MG63 (cell line): ENCODE measurements at regions not wholly inside any gene's neighbourhood (a gene's known extent, or its start where the extent isn't known, plus 50 kb on each side); places are given as distances from the start of the nearest gene placed in this dataset.

Experiments
- DNase-seq: peaks from one replicate; pipeline ENCODE4 v3.0.0-alpha.2; 2020
- H3K27me3 ChIP-seq: fragments of 250-450 bp; sonication (Bioruptor Pico); 2 replicates; pipeline ENCODE4 v1.5.1; 2020; ENCODE audit warnings: mild to moderate bottlenecking, moderate library complexity
- H3K36me3 ChIP-seq: fragments of 250-450 bp; sonication (Bioruptor Pico); 2 replicates; pipeline ENCODE4 v1.5.1; 2020; ENCODE audit warnings: mild to moderate bottlenecking, moderate library complexity
- H3K4me3 ChIP-seq: fragments of 250-450 bp; sonication (Bioruptor Pico); 2 replicates; pipeline ENCODE4 v1.5.1; 2020; ENCODE audit warnings: mild to moderate bottlenecking, moderate library complexity
- H3K9me3 ChIP-seq: fragments of 250-450 bp; sonication (Bioruptor Pico); 2 replicates; pipeline ENCODE4 v1.5.1; 2020; ENCODE audit warnings: mild to moderate bottlenecking, moderate library complexity

DNA sequence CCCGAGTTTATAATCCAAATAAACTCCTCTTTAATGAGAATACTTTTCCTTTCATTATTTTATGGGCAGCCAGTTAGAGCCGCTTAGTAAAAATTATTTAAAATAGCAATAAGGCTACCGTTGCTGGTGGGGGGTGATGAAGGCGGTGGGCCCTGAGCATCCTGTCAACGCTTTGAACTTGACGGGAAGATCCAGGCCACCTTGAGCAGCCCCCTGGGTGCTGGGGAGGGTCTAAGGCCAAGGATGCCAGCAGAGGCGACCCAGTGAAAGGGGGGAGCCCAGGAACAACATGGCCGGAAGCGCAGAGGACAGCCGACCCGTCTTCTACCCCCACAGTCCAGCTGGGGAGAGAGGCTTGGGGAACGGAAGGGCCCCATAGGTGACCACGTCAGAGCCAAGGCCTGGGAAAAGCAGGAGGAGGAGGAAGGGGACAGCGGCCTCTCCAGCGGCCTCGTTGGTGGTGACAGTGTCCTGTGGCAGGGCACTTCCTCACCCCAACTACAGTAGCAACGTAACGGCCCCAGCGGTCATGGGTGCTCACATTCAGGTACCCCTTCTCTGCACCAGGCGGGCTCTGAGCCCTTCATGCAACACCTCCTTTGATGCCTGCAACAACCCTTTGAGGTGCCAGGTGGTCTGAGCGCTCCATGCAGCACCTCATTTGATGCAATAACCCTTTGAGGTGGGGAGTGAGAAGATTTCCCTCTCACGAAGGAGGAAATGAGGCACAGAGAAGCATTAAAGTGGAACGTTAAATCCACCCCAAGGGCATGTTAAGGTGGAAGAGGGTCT, 695.3 kb downstream of the TBC1D22A start:
- no peak overlapping the region for H3K4me3 ChIP-seq

GRCh38 chr22:47457021-47457420, 694.6 kb downstream of the TBC1D22A start:
- no peak for DNase-seq
- H3K9me3 ChIP-seq, result no peaks in the 10 kb centered on the region

More for the DNA sequence above, 695.3 kb downstream of the TBC1D22A start:
- Histone ChIP-seq H3K9me3 (no peaks in the 10 kb centered on the region), H3K27me3 (no peaks in the 10 kb centered on the region), H3K36me3 (no peaks in the 10 kb centered on the region)
- no peak for DNase-seq

DNA sequence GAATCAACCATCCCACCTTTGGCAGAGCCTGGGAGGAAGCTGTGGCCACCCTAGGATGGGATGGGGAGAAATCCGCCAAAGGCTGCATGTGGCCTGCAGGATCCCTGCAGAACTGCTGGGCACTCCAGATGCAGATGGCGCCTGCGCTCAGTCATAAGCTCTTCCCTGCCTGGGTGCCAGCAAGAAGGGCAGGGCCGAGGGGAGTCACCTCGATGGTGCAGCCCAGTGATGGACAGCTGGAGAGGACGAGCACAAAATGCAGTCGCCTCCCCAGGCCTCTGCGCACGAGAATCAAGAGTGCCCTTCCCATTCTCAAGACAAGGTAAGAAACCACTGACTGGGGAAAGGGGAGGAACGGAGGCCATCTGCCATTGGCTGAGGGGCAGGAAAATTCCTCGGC, 693.6 kb downstream of the TBC1D22A start:
- H3K4me3 ChIP-seq, result no peak overlapping the region
- no peaks in the 10 kb centered on the region for H3K9me3 ChIP-seq
- no peaks in the 10 kb centered on the region for H3K27me3 ChIP-seq
- no peaks in the 10 kb centered on the region for H3K36me3 ChIP-seq
- DNase-seq, result no peak

More at GRCh38 chr22:47457021-47457420, 694.6 kb downstream of the TBC1D22A start:
- Histone ChIP-seq H3K27me3 (no peaks in the 10 kb centered on the region), H3K4me3 (no peak overlapping the region), H3K36me3 (no peaks in the 10 kb centered on the region)

GRCh38 chr22:47453049-47453448, 690.6 kb downstream of the TBC1D22A start:
- H3K9me3 ChIP-seq, result no peaks in the 10 kb centered on the region

GRCh38 chr22:47452184-47452583, 689.7 kb downstream of the TBC1D22A start:
- Histone ChIP-seq H3K36me3 (no peaks in the 10 kb centered on the region), H3K9me3 (no peaks in the 10 kb centered on the region), H3K27me3 (no peaks in the 10 kb centered on the region), H3K4me3 (no peak overlapping the region)
- no peak for DNase-seq

More at GRCh38 chr22:47453049-47453448, 690.6 kb downstream of the TBC1D22A start:
- Histone ChIP-seq H3K27me3 (no peaks in the 10 kb centered on the region), H3K4me3 (no peak overlapping the region), H3K36me3 (no peaks in the 10 kb centered on the region)
- no peak for DNase-seq

GRCh38 chr22:47450876-47451475, 688.5 kb downstream of the TBC1D22A start:
- Histone ChIP-seq H3K9me3 (no peaks in the 10 kb centered on the region), H3K4me3 (no peak overlapping the region), H3K27me3 (no peaks in the 10 kb centered on the region)

GRCh38 chr22:47449508-47450270, 687.2 kb downstream of the TBC1D22A start:
- H3K27me3 ChIP-seq, result no peaks in the 10 kb centered on the region
- H3K36me3 ChIP-seq, result no peaks in the 10 kb centered on the region
- no peak for DNase-seq
- H3K9me3 ChIP-seq, result no peaks in the 10 kb centered on the region
- no peak overlapping the region for H3K4me3 ChIP-seq

More at GRCh38 chr22:47450876-47451475, 688.5 kb downstream of the TBC1D22A start:
- DNase-seq, result no peak
- H3K36me3 ChIP-seq, result no peaks in the 10 kb centered on the region

- Histone ChIP-seq H3K9me3 (no peaks in the 10 kb centered on the region), H3K27me3 (no peaks in the 10 kb centered on the region), H3K4me3 (no peak overlapping the region), H3K36me3 (no peaks in the 10 kb centered on the region)
- no peak for DNase-seq
Observed at GRCh38 chr22:47448231-47449223, 686.1 kb downstream of the TBC1D22A start.

GRCh38 chr22:47446821-47447810, 684.7 kb downstream of the TBC1D22A start:
- Histone ChIP-seq H3K36me3 (no peaks in the 10 kb centered on the region), H3K27me3 (no peaks in the 10 kb centered on the region), H3K4me3 (no peak overlapping the region), H3K9me3 (no peaks in the 10 kb centered on the region)
- no peak for DNase-seq

DNA sequence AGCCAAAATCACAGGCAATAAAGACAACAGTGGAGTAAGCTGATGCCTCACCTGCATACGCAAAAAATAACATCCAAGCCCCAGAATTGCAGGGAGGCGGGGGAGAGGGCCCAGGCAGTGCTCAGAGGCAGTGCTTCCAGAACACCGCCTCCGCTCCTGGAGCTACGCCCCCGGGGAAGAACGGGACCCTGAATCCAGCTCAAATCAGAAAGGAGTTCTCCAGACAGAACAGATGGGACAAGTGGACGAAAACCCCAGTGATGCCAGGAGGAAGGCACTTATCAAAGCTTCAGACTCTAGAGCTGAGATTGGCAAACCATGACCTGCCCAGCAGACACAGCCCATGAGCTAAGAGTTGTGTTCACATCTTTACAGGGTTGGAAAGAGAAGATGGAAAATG, 683.9 kb downstream of the TBC1D22A start:
- no peak for DNase-seq
- H3K36me3 ChIP-seq, result no peaks in the 10 kb centered on the region
- H3K4me3 ChIP-seq, result no peak overlapping the region
- H3K27me3 ChIP-seq, result no peaks in the 10 kb centered on the region
- H3K9me3 ChIP-seq, result no peaks in the 10 kb centered on the region

- DNase-seq, result no peak
- Histone ChIP-seq H3K9me3 (no peaks in the 10 kb centered on the region), H3K36me3 (no peaks in the 10 kb centered on the region), H3K4me3 (no peak overlapping the region), H3K27me3 (no peaks in the 10 kb centered on the region)
Observed at GRCh38 chr22:47445716-47446290, 683.4 kb downstream of the TBC1D22A start.

DNA sequence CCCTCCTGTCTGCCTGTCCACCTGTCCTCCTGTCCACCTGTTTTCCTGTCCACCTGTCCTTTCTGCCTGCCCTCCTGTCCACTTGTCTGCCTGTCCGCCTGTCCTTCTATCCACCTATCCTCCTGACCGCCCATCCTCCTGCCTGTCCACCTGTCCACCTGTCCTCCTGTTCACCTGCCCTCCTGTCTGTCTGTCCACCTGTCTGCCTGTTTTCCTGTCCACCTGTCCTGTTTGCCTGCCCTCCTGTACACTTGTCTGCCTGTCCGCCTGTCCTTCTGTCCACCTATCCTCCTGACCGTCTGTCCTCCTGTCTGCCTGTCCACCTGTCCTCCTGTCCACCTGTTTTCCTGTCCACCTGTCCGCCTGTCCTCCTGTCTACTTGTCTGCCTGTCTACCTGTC, 682.8 kb downstream of the TBC1D22A start:
- Histone ChIP-seq H3K27me3 (no peaks in the 10 kb centered on the region), H3K9me3 (no peaks in the 10 kb centered on the region), H3K4me3 (no peak overlapping the region), H3K36me3 (no peaks in the 10 kb centered on the region)
- no peak for DNase-seq

DNA sequence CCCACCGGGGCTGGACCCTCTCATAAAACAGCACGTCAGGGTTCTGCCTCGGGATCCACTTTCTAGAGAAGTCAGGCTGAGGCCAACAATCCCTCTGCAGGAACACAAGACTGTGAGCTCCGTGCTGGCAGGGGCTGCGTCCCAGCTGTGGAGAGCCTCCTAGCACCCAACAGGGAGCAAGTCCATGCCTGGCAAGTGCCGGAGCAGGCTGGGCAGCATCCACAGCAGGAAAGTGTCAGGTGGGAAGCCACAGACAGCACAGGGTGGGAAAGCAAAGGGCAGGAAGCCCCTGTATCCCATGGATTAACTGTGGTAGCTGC, 682.3 kb downstream of the TBC1D22A start:
- Histone ChIP-seq H3K4me3 (no peak overlapping the region), H3K36me3 (no peaks in the 10 kb centered on the region), H3K9me3 (no peaks in the 10 kb centered on the region), H3K27me3 (no peaks in the 10 kb centered on the region)
- no peak for DNase-seq

- no peak for DNase-seq
- Histone ChIP-seq H3K27me3 (no peaks in the 10 kb centered on the region), H3K9me3 (no peaks in the 10 kb centered on the region), H3K36me3 (no peaks in the 10 kb centered on the region), H3K4me3 (no peak overlapping the region)
Observed at GRCh38 chr22:47443836-47444745, 681.6 kb downstream of the TBC1D22A start.
